RPMI7951 (cell line): ENCODE measurements at regions not wholly inside any gene's neighbourhood (a gene's known extent, or its start where the extent isn't known, plus 50 kb on each side); places are given as distances from the start of the nearest gene placed in this dataset.
"Not testable (repeated sequence)": the region's sequence is repeated elsewhere in the genome, so short reads cannot be mapped to it uniquely, and the experiment has no call there.

Experiments
- DNase-seq: peaks from one replicate; pipeline ENCODE4 v3.0.0-alpha.2; 2012; ENCODE audit warnings: low read depth

GRCh38 chr10:84850826-84851225 lies 522.4 kb downstream of the CCSER2 start:
- no peak for DNase-seq

GRCh38 chr10:84854439-84854838 lies 526.0 kb downstream of the CCSER2 start:
- DNase-seq = no peak

GRCh38 chr10:84860855-84861254 lies 532.5 kb downstream of the CCSER2 start:
- no peak for DNase-seq

GRCh38 chr10:84862551-84862950 lies 534.2 kb downstream of the CCSER2 start:
- DNase-seq = no peak

- DNase-seq = no peak
These were observed 535.3 kb downstream of the CCSER2 start for GRCh38 chr10:84863675-84864074.

GRCh38 chr10:84876116-84876999 lies 548.0 kb downstream of the CCSER2 start:
- no peak for DNase-seq

GRCh38 chr10:84879991-84880390 lies 551.6 kb downstream of the CCSER2 start:
- DNase-seq = no peak

GRCh38 chr10:84881696-84882095 lies 553.3 kb downstream of the CCSER2 start:
- not testable (repeated sequence) for DNase-seq

GRCh38 chr10:84890706-84891105 lies 562.3 kb downstream of the CCSER2 start:
- DNase-seq = no peak

GRCh38 chr10:84891631-84892030 lies 563.2 kb downstream of the CCSER2 start:
- no peak for DNase-seq

GRCh38 chr10:84895541-84895940 lies 567.2 kb downstream of the CCSER2 start:
- DNase-seq = no peak

GRCh38 chr10:84896909-84897308 lies 568.5 kb downstream of the CCSER2 start:
- no peak for DNase-seq

GRCh38 chr10:84899268-84899667 lies 570.9 kb downstream of the CCSER2 start:
- DNase-seq = no peak

- DNase-seq = no peak
These were observed 571.8 kb downstream of the CCSER2 start for GRCh38 chr10:84900141-84900540.

- no peak for DNase-seq
These were observed 573.5 kb downstream of the CCSER2 start for GRCh38 chr10:84901885-84902284.

- no peak for DNase-seq
These were observed 574.2 kb downstream of the CCSER2 start for GRCh38 chr10:84902553-84902952.

GRCh38 chr10:84903320-84903719 lies 574.9 kb downstream of the CCSER2 start:
- no peak for DNase-seq

- no peak for DNase-seq
These were observed 579.1 kb downstream of the CCSER2 start for GRCh38 chr10:84907461-84908009.

- DNase-seq = no peak
These were observed 580.1 kb downstream of the CCSER2 start for GRCh38 chr10:84908491-84908890.

GRCh38 chr10:84921701-84922100 lies 593.3 kb downstream of the CCSER2 start:
- no peak for DNase-seq

GRCh38 chr10:84924131-84924530 lies 595.7 kb downstream of the CCSER2 start:
- no peak for DNase-seq

GRCh38 chr10:84925495-84925894 lies 597.1 kb downstream of the CCSER2 start:
- DNase-seq = no peak

GRCh38 chr10:84933402-84933801 lies 605.0 kb downstream of the CCSER2 start:
- no peak for DNase-seq
